K562 (cell line): ENCODE measurements at regions not wholly inside any gene's neighbourhood (a gene's known extent, or its start where the extent isn't known, plus 50 kb on each side); places are given as distances from the start of the nearest gene placed in this dataset.

Experiments used
- ATAC-seq: fragments of 200-7000 bp; cut with Tn5 transposase; 3 replicates; pipeline ENCODE4 v1.9.1; 2020; ENCODE audit warnings: moderate library complexity
- BruUV-seq: library from RNA; stranded (reverse); fragments of 400-500 nt; replicated peaks from 2 replicates; lab custom pipeline; 2021; lab: Mats Ljungman, UMichigan
- CTCF ChIA-PET: fragments of 300-600 bp; formaldehyde crosslinking; extraction: SDS; loops from one replicate; lab custom pipeline; 2021; ENCODE audit warnings: low intra/inter-chr PET ratio; lab: Yijun Ruan, JAX
- POLR2A ChIA-PET: fragments of 300-600, 350-650 bp; sonication (Branson Sonifier 250); formaldehyde crosslinking; extraction: SDS; loops from one replicate; lab custom pipeline; 2021; ENCODE audit warnings: antibody characterized with exemption, inconsistent platforms; lab: Yijun Ruan, JAX
- DNase-seq, 4 experiments: peaks; one replicate each; pipeline versions ENCODE4 v3.0.0 to v3.0.0-alpha.2; 2011 to 2018; ENCODE audit warnings: low spot score in 3 of 4, mixed read lengths in 3 of 4; ENCODE audit errors: extremely low read depth in 1 of 4
- FAIRE-seq: peaks from 2 replicates; lab custom pipeline; 2011; peaks lifted over from hg19 to GRCh38; lab: Jason Lieb, UNC
- H2AFZ ChIP-seq: 2 replicates; pipeline ENCODE4 v1.6.0; 2011; ENCODE audit warnings: low read depth, low read length, control low read depth, inconsistent platforms
- H3K27ac ChIP-seq: fragments of 200-600 bp; 3 replicates; pipeline ENCODE4 v1.8.0; 2011; ENCODE audit warnings: low read depth, mild to moderate bottlenecking, control low read depth, inconsistent platforms, low read length, moderate library complexity, mixed read lengths; ENCODE audit errors: extremely low read depth
- H3K27me3 ChIP-seq, 2 experiments: fragments of 300-600 bp in 1 of 2; 2 replicates in 1 of 2; 3 replicates in 1 of 2; pipeline versions ENCODE4 v1.6.0 to v1.8.0; 2011; ENCODE audit warnings: inconsistent platforms in 2 of 2, low read length in 2 of 2, mild to moderate bottlenecking in 1 of 2, mixed read lengths in 1 of 2, moderate library complexity in 1 of 2; ENCODE audit not compliant: control insufficient read depth in 2 of 2, insufficient read depth in 2 of 2
- H3K36me3 ChIP-seq: fragments of 300-600 bp; 3 replicates; pipeline ENCODE4 v1.8.0; 2011; ENCODE audit warnings: mild to moderate bottlenecking, low read length, inconsistent platforms; ENCODE audit not compliant: control insufficient read depth, insufficient read depth
- H3K4me1 ChIP-seq, 2 experiments: fragments of 200-600 bp in 1 of 2; replicated peaks in 1 of 2; 2 replicates in 1 of 2; 3 replicates in 1 of 2; pipeline versions ENCODE4 v1.5.1 to v1.8.0; 2011; ENCODE audit warnings: inconsistent platforms in 2 of 2, low read length in 2 of 2, mild to moderate bottlenecking in 1 of 2, mixed read lengths in 1 of 2, moderate library complexity in 1 of 2; ENCODE audit not compliant: control insufficient read depth in 2 of 2, insufficient read depth in 2 of 2
- H3K4me2 ChIP-seq: 2 replicates; pipeline ENCODE4 v1.6.1; 2011; ENCODE audit warnings: low read length, control low read depth, inconsistent platforms, mixed read lengths; ENCODE audit not compliant: insufficient read depth
- H3K4me3 ChIP-seq: fragments of 200-600 bp; sonication (generic), shearing (Covaris generic); 2 replicates; pipeline ENCODE4 v1.5.1; 2016; ENCODE audit warnings: control low read depth, inconsistent platforms
- H3K79me2 ChIP-seq: fragments of 200-600 bp; 3 replicates; pipeline ENCODE4 v1.8.0; 2011; ENCODE audit warnings: low read length, inconsistent platforms; ENCODE audit not compliant: control insufficient read depth, insufficient read depth
- H3K9ac ChIP-seq, 2 experiments: 2 replicates each; pipeline versions ENCODE4 v1.6.0 to v1.6.1; 2011; ENCODE audit warnings: low read depth in 2 of 2, low read length in 2 of 2, control low read depth in 1 of 2, inconsistent platforms in 1 of 2, mild to moderate bottlenecking in 1 of 2, mixed read lengths in 1 of 2; ENCODE audit not compliant: insufficient read depth in 1 of 2
- H3K9me1 ChIP-seq: one replicate; pipeline ENCODE4 v1.6.0; 2011; ENCODE audit warnings: inconsistent platforms, mild to moderate bottlenecking, low read length, moderate library complexity; ENCODE audit not compliant: control insufficient read depth, insufficient read depth
- H3K9me3 ChIP-seq: replicated peaks from 2 replicates; pipeline ENCODE4 v1.5.1; 2011; ENCODE audit warnings: low read depth, low read length, inconsistent platforms; ENCODE audit not compliant: control insufficient read depth, insufficient read depth
- H4K20me1 ChIP-seq: replicated peaks from 2 replicates; pipeline ENCODE4 v1.6.1; 2011; ENCODE audit warnings: low read length, inconsistent platforms, mixed read lengths; ENCODE audit not compliant: control insufficient read depth, insufficient read depth
- BDP1 ChIP-seq: IDR thresholded peaks from 3 replicates; pipeline ENCODE4 v1.6.1; 2011; ENCODE audit not compliant: insufficient read length, insufficient read depth
- GABPA ChIP-seq: fragments of 200-800 bp; sonication (Bioruptor generic); conservative IDR thresholded peaks from 2 replicates; pipeline ENCODE4 v1.6.1; 2016; ENCODE audit warnings: low read depth, missing genetic modification characterization, missing compliant biosample characterization
- NFIC ChIP-seq: fragments of 450-650 bp; IDR thresholded peaks from 2 replicates; pipeline ENCODE4 v1.6.1; 2017; ENCODE audit warnings: mild to moderate bottlenecking, inconsistent platforms
- NFXL1 ChIP-seq: fragments of 450-650 bp; formaldehyde crosslinking; IDR thresholded peaks from 2 replicates; pipeline ENCODE4 v1.4.0; 2021; ENCODE audit warnings: mild to moderate bottlenecking
- PCBP2 ChIP-seq: fragments of 200-400 bp; formaldehyde crosslinking; IDR thresholded peaks from 2 replicates; pipeline ENCODE4 v1.6.1; 2018; ENCODE audit warnings: low read length, low read depth, mild to moderate bottlenecking, moderate library complexity; ENCODE audit not compliant: poor library complexity, severe bottlenecking
- POLR2AphosphoS5 ChIP-seq: IDR thresholded peaks from 2 replicates; pipeline ENCODE4 v1.6.1; 2011; ENCODE audit warnings: mild to moderate bottlenecking, low read depth, low read length, moderate library complexity; ENCODE audit not compliant: control insufficient read depth, insufficient read depth
- ZNF175 ChIP-seq: fragments of 200-800 bp; sonication (Bioruptor generic); IDR thresholded peaks from 2 replicates; pipeline ENCODE4 v1.6.1; 2016; ENCODE audit warnings: low read depth, mild to moderate bottlenecking, missing genetic modification characterization, missing compliant biosample characterization
- ZZZ3 ChIP-seq: fragments of 450-650 bp; IDR thresholded peaks from 2 replicates; pipeline ENCODE4 v1.6.1; 2016; ENCODE audit warnings: antibody characterized with exemption, mild to moderate bottlenecking, moderate library complexity
- WGBS: fragments of 100-300 bp; shearing (Covaris generic); methylation state at CpG from one replicate; pipeline ENCODE4 v1.1.6; 2016; ENCODE audit warnings: low coverage, mixed read lengths; ENCODE audit not compliant: insufficient coverage; ENCODE audit errors: missing lambda C conversion rate; 5-methylcytosine and 5-hydroxymethylcytosine counted together
- in situ Hi-C: fragments of 300-500 bp; cut with MboI; formaldehyde crosslinking; loops from 4 replicates; pipeline ENCODE4 v1.15.0; 2018; ENCODE audit warnings: inconsistent platforms, mixed read lengths
- intact Hi-C: fragments of 100-400 bp; cut with micrococcal nuclease; formaldehyde crosslinking; loops from 2 replicates; pipeline ENCODE4 v1.14.2; 2022

- DNase-seq (peak in 1 of 4 experiments; percentile 17), FAIRE-seq (no peak), ATAC-seq (no peak)
- no peak overlapping the region for H3K27ac ChIP-seq
- 0 out of 5 replicates have a peak, but pooled peaks cover 0 to 2% of the 10 kb centered on the region in 2 experiments for H3K27me3 ChIP-seq
- no peaks in the 10 kb centered on the region for H3K9me3 ChIP-seq
- in situ Hi-C loops (no loop called here), intact Hi-C loops (no loop called here)
- H4K20me1 ChIP-seq, result no peaks in the 10 kb centered on the region
- no peaks in the 10 kb centered on the region for H3K79me2 ChIP-seq
- no peaks in the 10 kb centered on the region for H3K36me3 ChIP-seq
- no peak overlapping the region for H3K9ac ChIP-seq
- no peaks in the 10 kb centered on the region for H3K4me1 ChIP-seq
- H2AFZ ChIP-seq, result no peak overlapping the region
- H3K4me2 ChIP-seq, result no peak overlapping the region
- 0% methylated on average over 1 of the region's 1 CpG for WGBS
- H3K9me1 ChIP-seq, result no peaks in the 10 kb centered on the region
- TF ChIP-seq GABPA (no peak), POLR2AphosphoS5 (no peak), PCBP2 (no peak), NFIC (peak; percentile 65), ZNF175 (CRISPR knock-in tag) (no peak)
- TF ChIP-seq, all 486 proteins: peak for 1
- no TSS peak for BruUV-seq
- ChIA-PET POLR2A (interaction anchor here (0.7 to 1.3 kb wide), 2 partner anchors 11 kb away, joined by 3 read pairs; no protein-coding TSS in a partner anchor), CTCF (no interaction called here)
- no peak overlapping the region for H3K4me3 ChIP-seq
Observed at GRCh38 chr2:58535182-58535581, 294.1 kb upstream of the FANCL start.

- Histone ChIP-seq H3K9ac (no peak overlapping the region), H4K20me1 (no peaks in the 10 kb centered on the region), H3K4me3 (no peak overlapping the region), H3K4me1 (no peaks in the 10 kb centered on the region), H3K4me2 (no peak overlapping the region), H3K27ac (no peak overlapping the region), H3K27me3 (0 out of 5 replicates have a peak, but pooled peaks cover 0 to 2% of the 10 kb centered on the region in 2 experiments), H2AFZ (no peak overlapping the region), H3K9me1 (no peaks in the 10 kb centered on the region), H3K36me3 (no peaks in the 10 kb centered on the region), H3K9me3 (no peaks in the 10 kb centered on the region), H3K79me2 (no peaks in the 10 kb centered on the region)
- intact Hi-C loops, result no loop called here
- no TSS peak for BruUV-seq
- 13% methylated on average over 1 of the region's 3 CpGs for WGBS
- DNase-seq (no peak), FAIRE-seq (no peak), ATAC-seq (no peak)
- TF ChIP-seq ZZZ3 (no peak), NFXL1 (no peak), BDP1 (no peak)
- ChIA-PET POLR2A (interaction anchor here (1.4 kb wide), 1 partner anchor 12 kb away, joined by 3 read pairs; no protein-coding TSS in a partner anchor), CTCF (no interaction called here)
- in situ Hi-C loops, result no loop called here
Observed at GRCh38 chr2:58533376-58533775, 292.3 kb upstream of the FANCL start.
